ENCODE measurements at regions not wholly inside any gene's neighbourhood (a gene's known extent, or its start where the extent isn't known, plus 50 kb on each side); places are given as distances from the start of the nearest gene placed in this dataset.
"Not testable (repeated sequence)": the region's sequence is repeated elsewhere in the genome, so short reads cannot be mapped to it uniquely, and the experiment has no call there.

GRCh38 chr14:106719880-106720279 is 1193.5 kb downstream of the TMEM121 start:
- not testable (repeated sequence) for TF ChIP-seq EZH2 (IDR thresholded peaks at IDR 0.05); POLR2AphosphoS5 (IDR thresholded peaks at IDR 0.05; ENCODE audit: borderline replicate concordance, low read depth, low read length)

Data from SK-N-MC (cell line).